GM12891 (cell line): ENCODE measurements at regions not wholly inside any gene's neighbourhood (a gene's known extent, or its start where the extent isn't known, plus 50 kb on each side); places are given as distances from the start of the nearest gene placed in this dataset.

Experiments
- DNase-seq: peaks from one replicate; pipeline ENCODE4 v3.0.0; 2011; ENCODE audit warnings: low spot score; ENCODE audit not compliant: insufficient read length
- FAIRE-seq: peaks from 2 replicates; lab custom pipeline; 2011; peaks lifted over from hg19 to GRCh38; lab: Jason Lieb, UNC
- PAX5 ChIP-seq: IDR thresholded peaks from 2 replicates; pipeline ENCODE4 v1.6.1; 2011; ENCODE audit warnings: low read length, moderate library complexity, mild to moderate bottlenecking; ENCODE audit not compliant: insufficient read depth, severe bottlenecking
- POLR2A ChIP-seq: IDR thresholded peaks from 2 replicates; pipeline ENCODE4 v1.6.1; 2011; ENCODE audit warnings: low read depth, low read length, control low read depth
- POLR2AphosphoS5 ChIP-seq: IDR thresholded peaks from 2 replicates; pipeline ENCODE4 v1.6.1; 2011; ENCODE audit warnings: low read depth, low read length, control low read depth
- POU2F2 ChIP-seq: IDR thresholded peaks from 2 replicates; pipeline ENCODE4 v1.6.1; 2011; ENCODE audit warnings: low read depth, mild to moderate bottlenecking, control low read depth, low read length, moderate library complexity
- SPI1 ChIP-seq: IDR thresholded peaks from 2 replicates; pipeline ENCODE4 v1.6.1; 2011; ENCODE audit warnings: low read depth, low read length, control low read depth
- TAF1 ChIP-seq: IDR thresholded peaks from 2 replicates; pipeline ENCODE4 v1.6.1; 2011; ENCODE audit warnings: low read depth, low read length, control low read depth

GRCh38 chr6:84556541-84557335 is 207.7 kb downstream of the TBX18 start:
- DNase-seq (no peak), FAIRE-seq (no peak)
- TF ChIP-seq PAX5: no peak
- TF ChIP-seq TAF1: no peak
- no peak for TF ChIP-seq POLR2A
- no peak for TF ChIP-seq POLR2AphosphoS5
- TF ChIP-seq SPI1: no peak
- TF ChIP-seq POU2F2: no peak

- TF ChIP-seq POU2F2 (no peak), TAF1 (no peak), PAX5 (no peak), POLR2A (no peak), POLR2AphosphoS5 (no peak)
- FAIRE-seq (no peak), DNase-seq (no peak)
Measured at GRCh38 chr6:84554706-84555105, 209.7 kb downstream of the TBX18 start.

- TF ChIP-seq POLR2A (no peak), TAF1 (no peak), POU2F2 (no peak), SPI1 (no peak), PAX5 (no peak), POLR2AphosphoS5 (no peak)
- no peak for FAIRE-seq
- DNase-seq: no peak
Measured at GRCh38 chr6:84554074-84554473, 210.3 kb downstream of the TBX18 start.

- FAIRE-seq: no peak
- no peak for DNase-seq
- no peak for TF ChIP-seq POLR2A
- no peak for TF ChIP-seq PAX5
- no peak for TF ChIP-seq POLR2AphosphoS5
- no peak for TF ChIP-seq SPI1
- no peak for TF ChIP-seq POU2F2
- TF ChIP-seq TAF1: no peak
Measured at GRCh38 chr6:84553527-84553926, 210.9 kb downstream of the TBX18 start.

- FAIRE-seq: no peak
- no peak for DNase-seq
- TF ChIP-seq TAF1 (no peak), POU2F2 (no peak), PAX5 (no peak), POLR2A (no peak), SPI1 (no peak), POLR2AphosphoS5 (no peak)
Measured at GRCh38 chr6:84551797-84552196, 212.6 kb downstream of the TBX18 start.

- FAIRE-seq (no peak), DNase-seq (no peak)
- TF ChIP-seq PAX5 (no peak), POLR2AphosphoS5 (no peak), SPI1 (no peak), POU2F2 (no peak), POLR2A (no peak), TAF1 (no peak)
Measured at GRCh38 chr6:84549917-84550316, 214.5 kb downstream of the TBX18 start.

- FAIRE-seq (no peak), DNase-seq (no peak)
- TF ChIP-seq POLR2AphosphoS5 (no peak), POU2F2 (no peak), PAX5 (no peak), TAF1 (no peak), POLR2A (no peak), SPI1 (no peak)
Measured at GRCh38 chr6:84547341-84547801, 217.0 kb downstream of the TBX18 start.

GRCh38 chr6:84546427-84546914 is 217.9 kb downstream of the TBX18 start:
- FAIRE-seq (no peak), DNase-seq (no peak)
- TF ChIP-seq POU2F2 (no peak), TAF1 (no peak), SPI1 (no peak), POLR2AphosphoS5 (no peak), POLR2A (no peak), PAX5 (no peak)

- FAIRE-seq: no peak
- DNase-seq: no peak
- no peak for TF ChIP-seq POLR2AphosphoS5
- TF ChIP-seq SPI1: no peak
- TF ChIP-seq TAF1: no peak
- no peak for TF ChIP-seq PAX5
- no peak for TF ChIP-seq POU2F2
- TF ChIP-seq POLR2A: no peak
Measured at GRCh38 chr6:84539122-84539856, 225.1 kb downstream of the TBX18 start.
